SK-N-SH treated with all-trans-retinoic acid at 6 μM for 48 hours (cell line): ENCODE measurements at regions not wholly inside any gene's neighbourhood (a gene's known extent, or its start where the extent isn't known, plus 50 kb on each side); places are given as distances from the start of the nearest gene placed in this dataset.

Experiments used
- BACH2 ChIP-seq: fragments of 250-450 bp; sonication (Bioruptor Pico); IDR thresholded peaks from 2 replicates; pipeline ENCODE4 v1.9.0; 2021; ENCODE audit warnings: mild to moderate bottlenecking, borderline replicate concordance
- ISL1 ChIP-seq: fragments of 250-450 bp; sonication (Bioruptor Pico); IDR thresholded peaks from 2 replicates; pipeline ENCODE4 v2.1.2; 2022; ENCODE audit warnings: mild to moderate bottlenecking, moderate library complexity
- PPARA ChIP-seq: fragments of 250-450 bp; sonication (Bioruptor Pico); IDR thresholded peaks from 2 replicates; pipeline ENCODE4 v1.5.0; 2020; ENCODE audit warnings: mild to moderate bottlenecking, borderline replicate concordance
- RARB ChIP-seq: fragments of 250-450 bp; sonication (Bioruptor Pico); IDR thresholded peaks from 2 replicates; pipeline ENCODE4 v1.8.0; 2021; ENCODE audit warnings: mild to moderate bottlenecking, moderate library complexity
- TCF4 ChIP-seq: fragments of 250-450 bp; sonication (Bioruptor Pico); IDR thresholded peaks from 2 replicates; pipeline ENCODE4 v1.8.0; 2021; ENCODE audit warnings: mild to moderate bottlenecking, moderate library complexity, borderline replicate concordance
- ZNF8 ChIP-seq: fragments of 450-650 bp; formaldehyde crosslinking; IDR thresholded peaks from 2 replicates; pipeline ENCODE4 v1.5.0; 2020; ENCODE audit warnings: mild to moderate bottlenecking, moderate library complexity
- TF ChIP-seq, protein P1 (sequence below): fragments of 250-450 bp; sonication (Bioruptor Pico); IDR thresholded peaks from 2 replicates; pipeline ENCODE4 v1.8.0; 2020; ENCODE audit warnings: mild to moderate bottlenecking, moderate library complexity, borderline replicate concordance

DNA sequence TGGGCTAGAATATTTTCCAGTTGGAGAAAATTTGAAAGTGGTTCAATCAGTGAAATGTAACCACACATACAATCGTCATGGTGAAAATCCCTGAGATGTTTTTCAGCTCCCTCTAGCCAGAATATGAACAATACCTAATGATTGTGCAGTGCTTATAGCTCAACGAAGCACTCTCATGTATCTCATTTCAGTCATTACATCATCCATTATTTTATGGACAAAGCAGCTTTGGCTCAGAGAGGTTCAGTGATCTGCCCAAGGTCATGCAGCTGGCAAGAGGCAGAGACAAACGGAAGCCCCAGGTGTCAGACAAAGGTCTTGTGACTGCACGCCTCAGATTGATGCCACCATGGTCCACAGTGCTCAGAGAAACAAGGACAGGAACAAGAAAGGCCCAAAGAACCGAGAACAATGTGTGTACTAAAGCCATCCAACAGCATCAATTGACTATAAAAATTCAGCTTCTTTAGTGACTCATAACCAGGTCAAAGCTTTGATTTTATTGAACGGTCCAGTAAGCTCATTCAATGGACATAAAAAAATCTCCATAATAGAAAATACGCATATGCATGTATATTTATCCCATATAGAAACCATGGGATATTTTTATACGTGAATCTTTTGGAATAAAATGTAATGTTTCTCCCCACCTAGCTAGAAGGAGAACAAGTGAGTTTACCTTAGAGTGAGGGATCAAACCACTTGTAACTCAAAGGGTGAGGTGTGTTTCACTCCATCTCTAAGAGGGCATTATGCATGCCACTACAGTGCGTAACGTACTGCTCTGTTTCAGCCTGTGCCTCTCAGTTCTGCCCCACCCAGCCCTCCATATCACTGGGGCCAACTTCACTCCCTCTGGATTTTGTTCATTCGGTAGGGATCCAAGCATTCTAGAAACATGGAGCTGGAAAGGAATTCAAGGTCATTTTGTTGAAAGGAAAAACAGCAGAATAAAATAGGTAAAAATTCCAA lies 141.8 kb downstream of the GRIN2B start:
- TF ChIP-seq RARB (CRISPR knock-in tag) (no peak), BACH2 (CRISPR knock-in tag) (no peak), PPARA (CRISPR knock-in tag) (no peak), ISL1 (CRISPR knock-in tag) (no peak), TCF4 (CRISPR knock-in tag) (no peak), ZNF8 (CRISPR knock-in tag) (no peak)
- TF ChIP-seq, protein P1, sequence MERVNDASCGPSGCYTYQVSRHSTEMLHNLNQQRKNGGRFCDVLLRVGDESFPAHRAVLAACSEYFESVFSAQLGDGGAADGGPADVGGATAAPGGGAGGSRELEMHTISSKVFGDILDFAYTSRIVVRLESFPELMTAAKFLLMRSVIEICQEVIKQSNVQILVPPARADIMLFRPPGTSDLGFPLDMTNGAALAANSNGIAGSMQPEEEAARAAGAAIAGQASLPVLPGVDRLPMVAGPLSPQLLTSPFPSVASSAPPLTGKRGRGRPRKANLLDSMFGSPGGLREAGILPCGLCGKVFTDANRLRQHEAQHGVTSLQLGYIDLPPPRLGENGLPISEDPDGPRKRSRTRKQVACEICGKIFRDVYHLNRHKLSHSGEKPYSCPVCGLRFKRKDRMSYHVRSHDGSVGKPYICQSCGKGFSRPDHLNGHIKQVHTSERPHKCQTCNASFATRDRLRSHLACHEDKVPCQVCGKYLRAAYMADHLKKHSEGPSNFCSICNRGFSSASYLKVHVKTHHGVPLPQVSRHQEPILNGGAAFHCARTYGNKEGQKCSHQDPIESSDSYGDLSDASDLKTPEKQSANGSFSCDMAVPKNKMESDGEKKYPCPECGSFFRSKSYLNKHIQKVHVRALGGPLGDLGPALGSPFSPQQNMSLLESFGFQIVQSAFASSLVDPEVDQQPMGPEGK (CRISPR knock-in tag) = no peak
